ENCODE measurements at regions not wholly inside any gene's neighbourhood (a gene's known extent, or its start where the extent isn't known, plus 50 kb on each side); places are given as distances from the start of the nearest gene placed in this dataset.

- H3K9me3 ChIP-seq (ENCODE audit: insufficient read depth, low read depth, low read length) = no peaks in the 10 kb centered on the region
- no peaks in the 10 kb centered on the region for H3K4me1 ChIP-seq (ENCODE audit: insufficient read depth, low read length)
- no peak overlapping the region for H3K27ac ChIP-seq (ENCODE audit: low read length)
- H3K36me3 ChIP-seq (ENCODE audit: insufficient read depth, low read depth, low read length) = no peaks in the 10 kb centered on the region
- no peak overlapping the region for H3K9ac ChIP-seq (ENCODE audit: low read depth, low read length)
- H3K4me3 ChIP-seq (ENCODE audit: low read length) = no peak overlapping the region
- H3K27me3 ChIP-seq (ENCODE audit: insufficient read depth, low read length) = no peaks in the 10 kb centered on the region
These were observed 73.5 kb upstream of the DLX6 start for GRCh38 chr7:96931891-96932290.

- Histone ChIP-seq H3K4me1 (ENCODE audit: insufficient read depth, low read length) (no peaks in the 10 kb centered on the region), H3K4me3 (ENCODE audit: low read length) (no peak overlapping the region), H3K36me3 (ENCODE audit: insufficient read depth, low read depth, low read length) (no peaks in the 10 kb centered on the region), H3K27ac (ENCODE audit: low read length) (no peak overlapping the region), H3K27me3 (ENCODE audit: insufficient read depth, low read length) (no peaks in the 10 kb centered on the region), H3K9ac (ENCODE audit: low read depth, low read length) (no peak overlapping the region), H3K9me3 (ENCODE audit: insufficient read depth, low read depth, low read length) (no peaks in the 10 kb centered on the region)
These were observed 72.2 kb upstream of the DLX6 start for GRCh38 chr7:96933067-96933645.

GRCh38 chr7:96936621-96937020, 68.7 kb upstream of the DLX6 start:
- no peaks in the 10 kb centered on the region for H3K4me1 ChIP-seq (ENCODE audit: insufficient read depth, low read length)
- H3K27ac ChIP-seq (ENCODE audit: low read length) = no peak overlapping the region
- no peaks in the 10 kb centered on the region for H3K9me3 ChIP-seq (ENCODE audit: insufficient read depth, low read depth, low read length)
- no peak overlapping the region for H3K9ac ChIP-seq (ENCODE audit: low read depth, low read length)
- H3K4me3 ChIP-seq (ENCODE audit: low read length) = no peak overlapping the region
- H3K27me3 ChIP-seq (ENCODE audit: insufficient read depth, low read length) = no peaks in the 10 kb centered on the region
- no peaks in the 10 kb centered on the region for H3K36me3 ChIP-seq (ENCODE audit: insufficient read depth, low read depth, low read length)

GRCh38 chr7:96942112-96942511, 63.2 kb upstream of the DLX6 start:
- H3K4me3 ChIP-seq (ENCODE audit: low read length) = no peak overlapping the region
- H3K27me3 ChIP-seq (ENCODE audit: insufficient read depth, low read length) = no peaks in the 10 kb centered on the region
- H3K36me3 ChIP-seq (ENCODE audit: insufficient read depth, low read depth, low read length) = no peaks in the 10 kb centered on the region
- no peak overlapping the region for H3K9ac ChIP-seq (ENCODE audit: low read depth, low read length)
- no peak overlapping the region for H3K27ac ChIP-seq (ENCODE audit: low read length)
- H3K9me3 ChIP-seq (ENCODE audit: insufficient read depth, low read depth, low read length) = no peaks in the 10 kb centered on the region
- H3K4me1 ChIP-seq (ENCODE audit: insufficient read depth, low read length) = no peaks in the 10 kb centered on the region

GRCh38 chr7:96949766-96950165, 55.6 kb upstream of the DLX6 start:
- H3K27me3 ChIP-seq (ENCODE audit: insufficient read depth, low read length) = no peaks in the 10 kb centered on the region
- no peaks in the 10 kb centered on the region for H3K9me3 ChIP-seq (ENCODE audit: insufficient read depth, low read depth, low read length)
- no peaks in the 10 kb centered on the region for H3K36me3 ChIP-seq (ENCODE audit: insufficient read depth, low read depth, low read length)
- no peaks in the 10 kb centered on the region for H3K4me1 ChIP-seq (ENCODE audit: insufficient read depth, low read length)
- no peak overlapping the region for H3K4me3 ChIP-seq (ENCODE audit: low read length)
- no peak overlapping the region for H3K27ac ChIP-seq (ENCODE audit: low read length)
- no peak overlapping the region for H3K9ac ChIP-seq (ENCODE audit: low read depth, low read length)

- Histone ChIP-seq H3K27ac (ENCODE audit: low read length) (no peak overlapping the region), H3K4me1 (ENCODE audit: insufficient read depth, low read length) (no peaks in the 10 kb centered on the region), H3K9me3 (ENCODE audit: insufficient read depth, low read depth, low read length) (no peaks in the 10 kb centered on the region), H3K9ac (ENCODE audit: low read depth, low read length) (no peak overlapping the region), H3K36me3 (ENCODE audit: insufficient read depth, low read depth, low read length) (no peaks in the 10 kb centered on the region), H3K27me3 (ENCODE audit: insufficient read depth, low read length) (no peaks in the 10 kb centered on the region), H3K4me3 (ENCODE audit: low read length) (no peak overlapping the region)
These were observed 52.4 kb upstream of the DLX6 start for GRCh38 chr7:96952974-96953391.

- Histone ChIP-seq H3K4me3 (ENCODE audit: low read length) (no peak overlapping the region), H3K4me1 (ENCODE audit: insufficient read depth, low read length) (no peaks in the 10 kb centered on the region), H3K36me3 (ENCODE audit: insufficient read depth, low read depth, low read length) (no peaks in the 10 kb centered on the region), H3K9me3 (ENCODE audit: insufficient read depth, low read depth, low read length) (no peaks in the 10 kb centered on the region), H3K9ac (ENCODE audit: low read depth, low read length) (no peak overlapping the region), H3K27ac (ENCODE audit: low read length) (no peak overlapping the region), H3K27me3 (ENCODE audit: insufficient read depth, low read length) (no peaks in the 10 kb centered on the region)
These were observed 51.5 kb upstream of the DLX6 start for GRCh38 chr7:96953676-96954513.

Measured in iPS-20b (cell line).